ENCODE measurements at regions not wholly inside any gene's neighbourhood (a gene's known extent, or its start where the extent isn't known, plus 50 kb on each side); places are given as distances from the start of the nearest gene placed in this dataset.

GRCh38 chr15:25515633-25516032 is 76.8 kb upstream of the UBE3A start:
- TF ChIP-seq CTCF (IDR thresholded peaks at IDR 0.05), result no peak
- Mint-ChIP-seq H3K27me3 (ENCODE audit: low read depth in 2 of 2) (no peaks in the 10 kb centered on the region), H3K27ac (no peak overlapping the region), H3K36me3 (no peaks in the 10 kb centered on the region), H3K9me3 (peaks cover 0 to 2% of the 10 kb centered on the region in 2 donors), H3K4me1 (no peaks in the 10 kb centered on the region), H3K4me3 (no peak overlapping the region)
- intact Hi-C loops (cut with micrococcal nuclease), result loop anchor here (10.0 kb wide), 1 partner anchor 419 kb away; no protein-coding TSS in a partner anchor
- WGBS (ENCODE audit: insufficient coverage), result 93% methylated on average over 6 of the region's 6 CpGs
- ATAC-seq, result no peak
- H3K4me3 ChIP-seq (ENCODE audit: low read length), result no peak overlapping the region
- H3K4me1 ChIP-seq (ENCODE audit: control insufficient read depth, insufficient read depth, low read length), result no peaks in the 10 kb centered on the region
- H3K36me3 ChIP-seq (ENCODE audit: control insufficient read depth, insufficient read depth, low read length), result no peaks in the 10 kb centered on the region
- H3K27ac ChIP-seq (ENCODE audit: low read length), result no peak overlapping the region
- H3K27me3 ChIP-seq (ENCODE audit: control insufficient read depth, insufficient read depth, low read length), result no peaks in the 10 kb centered on the region
- no peaks in the 10 kb centered on the region for H3K9me3 ChIP-seq (ENCODE audit: control insufficient read depth, insufficient read depth, low read length)
- no peak for DNase-seq

- no peak overlapping the region for H3K4me3 ChIP-seq (ENCODE audit: low read length)
- Mint-ChIP-seq H3K4me3 (no peak overlapping the region), H3K4me1 (no peaks in the 10 kb centered on the region), H3K27me3 (ENCODE audit: low read depth in 2 of 2) (no peaks in the 10 kb centered on the region), H3K36me3 (no peaks in the 10 kb centered on the region), H3K27ac (no peak overlapping the region), H3K9me3 (no peaks in the 10 kb centered on the region)
- intact Hi-C loops (cut with micrococcal nuclease), result loop anchor here (10.0 kb wide), 1 partner anchor 420 kb away; no protein-coding TSS in a partner anchor
- 92% methylated on average over 9 of the region's 9 CpGs for WGBS (ENCODE audit: insufficient coverage)
- no peaks in the 10 kb centered on the region for H3K27me3 ChIP-seq (ENCODE audit: control insufficient read depth, insufficient read depth, low read length)
- H3K9me3 ChIP-seq (ENCODE audit: control insufficient read depth, insufficient read depth, low read length), result no peaks in the 10 kb centered on the region
- ATAC-seq (no peak), DNase-seq (no peak)
- no peaks in the 10 kb centered on the region for H3K36me3 ChIP-seq (ENCODE audit: control insufficient read depth, insufficient read depth, low read length)
- no peak overlapping the region for H3K27ac ChIP-seq (ENCODE audit: low read length)
- H3K4me1 ChIP-seq (ENCODE audit: control insufficient read depth, insufficient read depth, low read length), result no peaks in the 10 kb centered on the region
- TF ChIP-seq CTCF (IDR thresholded peaks at IDR 0.05), result no peak
Measured at GRCh38 chr15:25514522-25514921, 75.7 kb upstream of the UBE3A start.

DNA sequence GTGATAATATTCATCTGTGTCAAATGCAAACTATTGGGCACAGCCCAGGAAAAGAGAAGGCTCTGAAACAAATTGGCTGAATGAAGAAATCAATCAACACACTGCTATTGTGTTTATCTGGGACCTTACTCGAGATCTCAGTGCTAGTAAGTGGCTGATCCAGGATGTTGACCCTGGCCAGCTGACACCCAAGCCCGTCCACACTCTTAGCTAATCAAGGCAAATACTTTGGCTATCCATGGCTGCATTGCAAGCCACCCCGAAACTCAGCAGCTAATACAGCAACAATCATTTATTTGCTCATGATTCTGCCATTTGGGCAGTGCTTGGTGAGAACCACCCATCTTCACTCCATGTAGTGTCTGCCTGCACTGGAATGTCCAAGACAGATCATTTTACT is 74.1 kb upstream of the UBE3A start:
- no peak overlapping the region for H3K4me3 Mint-ChIP-seq
- Histone ChIP-seq H3K4me3 (ENCODE audit: low read length) (no peak overlapping the region), H3K4me1 (ENCODE audit: control insufficient read depth, insufficient read depth, low read length) (no peaks in the 10 kb centered on the region), H3K27me3 (ENCODE audit: control insufficient read depth, insufficient read depth, low read length) (no peaks in the 10 kb centered on the region), H3K36me3 (ENCODE audit: control insufficient read depth, insufficient read depth, low read length) (no peaks in the 10 kb centered on the region), H3K9me3 (ENCODE audit: control insufficient read depth, insufficient read depth, low read length) (no peaks in the 10 kb centered on the region), H3K27ac (ENCODE audit: low read length) (no peak overlapping the region)
- ATAC-seq (no peak), DNase-seq (no peak)
- no peaks in the 10 kb centered on the region for H3K4me1 Mint-ChIP-seq
- no peak for TF ChIP-seq CTCF (IDR thresholded peaks at IDR 0.05)
- intact Hi-C loops (cut with micrococcal nuclease), result loop anchor here (10.0 kb wide), 1 partner anchor 422 kb away; no protein-coding TSS in a partner anchor
- H3K27ac Mint-ChIP-seq, result no peak overlapping the region
- no peaks in the 10 kb centered on the region for H3K9me3 Mint-ChIP-seq
- no peaks in the 10 kb centered on the region for H3K27me3 Mint-ChIP-seq (ENCODE audit: low read depth in 2 of 2)
- no peaks in the 10 kb centered on the region for H3K36me3 Mint-ChIP-seq
- 87% methylated on average over 3 of the region's 3 CpGs for WGBS (ENCODE audit: insufficient coverage)

- no peaks in the 10 kb centered on the region for H3K27me3 ChIP-seq (ENCODE audit: control insufficient read depth, insufficient read depth, low read length)
- no peak overlapping the region for H3K27ac ChIP-seq (ENCODE audit: low read length)
- Mint-ChIP-seq H3K4me3 (no peak overlapping the region), H3K36me3 (no peaks in the 10 kb centered on the region), H3K27me3 (ENCODE audit: low read depth in 2 of 2) (no peaks in the 10 kb centered on the region), H3K4me1 (no peaks in the 10 kb centered on the region), H3K27ac (no peak overlapping the region), H3K9me3 (no peaks in the 10 kb centered on the region)
- ATAC-seq (no peak), DNase-seq (no peak)
- TF ChIP-seq CTCF (IDR thresholded peaks at IDR 0.05), result no peak
- no peaks in the 10 kb centered on the region for H3K9me3 ChIP-seq (ENCODE audit: control insufficient read depth, insufficient read depth, low read length)
- H3K36me3 ChIP-seq (ENCODE audit: control insufficient read depth, insufficient read depth, low read length), result no peaks in the 10 kb centered on the region
- H3K4me3 ChIP-seq (ENCODE audit: low read length), result no peak overlapping the region
- H3K4me1 ChIP-seq (ENCODE audit: control insufficient read depth, insufficient read depth, low read length), result no peaks in the 10 kb centered on the region
- WGBS (ENCODE audit: insufficient coverage), result 80% methylated on average over 4 of the region's 4 CpGs
- intact Hi-C loops (cut with micrococcal nuclease), result loop anchor here (10.0 kb wide), 1 partner anchor 425 kb away; no protein-coding TSS in a partner anchor
Measured at GRCh38 chr15:25510146-25510545, 71.3 kb upstream of the UBE3A start.
